ENCODE measurements at regions not wholly inside any gene's neighbourhood (a gene's known extent, or its start where the extent isn't known, plus 50 kb on each side); places are given as distances from the start of the nearest gene placed in this dataset.

GRCh38 chr1:98028800-98029199 is 108.0 kb upstream of the DPYD start:
- no peaks in the 10 kb centered on the region for H3K79me2 ChIP-seq (ENCODE audit: low read depth)
- H3K4me2 ChIP-seq: no peak overlapping the region

GRCh38 chr1:98027103-98027705 is 106.4 kb upstream of the DPYD start:
- H3K4me1 ChIP-seq: no peaks in the 10 kb centered on the region
- no peak overlapping the region for H3K9ac ChIP-seq
- no peaks in the 10 kb centered on the region for H3F3A ChIP-seq (ENCODE audit: low read depth)
- no peaks in the 10 kb centered on the region for H3K9me3 ChIP-seq (ENCODE audit: low read depth)
- H3K4me3 ChIP-seq: no peak overlapping the region
- peaks cover 3% of the 10 kb centered on the region for H3K4me1 Mint-ChIP-seq
- H4K20me1 ChIP-seq (ENCODE audit: low read depth): no peaks in the 10 kb centered on the region
- no peak for DNase-seq (ENCODE audit: low spot score)
- no peaks in the 10 kb centered on the region for H3K27me3 ChIP-seq
- no peak overlapping the region for H2AFZ ChIP-seq (replicated peaks)
- no peaks in the 10 kb centered on the region for H3K9me3 Mint-ChIP-seq
- no peaks in the 10 kb centered on the region for H3K36me3 Mint-ChIP-seq
- no peaks in the 10 kb centered on the region for H3K79me2 ChIP-seq (ENCODE audit: low read depth)
- H3K27ac ChIP-seq: no peak overlapping the region
- no peak for TF ChIP-seq EZH2 (IDR thresholded peaks at IDR 0.05)
- TF ChIP-seq CTCF (IDR thresholded peaks at IDR 0.05): no peak
- no peak for TF ChIP-seq EZH2phosphoT487 (IDR thresholded peaks at IDR 0.05)
- H3K27ac Mint-ChIP-seq: no peak overlapping the region
- H3K36me3 ChIP-seq: no peaks in the 10 kb centered on the region
- H3K27me3 Mint-ChIP-seq (ENCODE audit: insufficient read depth, low read depth): peaks cover 2% of the 10 kb centered on the region
- no peak overlapping the region for H3K4me2 ChIP-seq
- H3K4me3 Mint-ChIP-seq: no peak overlapping the region

More at GRCh38 chr1:98028800-98029199, 108.0 kb upstream of the DPYD start:
- Histone ChIP-seq H4K20me1 (ENCODE audit: low read depth) (no peaks in the 10 kb centered on the region), H3K4me3 (no peak overlapping the region), H3K9ac (no peak overlapping the region), H3K27ac (no peak overlapping the region), H3F3A (ENCODE audit: low read depth) (no peaks in the 10 kb centered on the region), H3K27me3 (no peaks in the 10 kb centered on the region), H3K4me1 (no peaks in the 10 kb centered on the region), H2AFZ (replicated peaks) (no peak overlapping the region), H3K9me3 (ENCODE audit: low read depth) (no peaks in the 10 kb centered on the region), H3K36me3 (no peaks in the 10 kb centered on the region)
- no peak for TF ChIP-seq EZH2 (IDR thresholded peaks at IDR 0.05)
- no peak for TF ChIP-seq EZH2phosphoT487 (IDR thresholded peaks at IDR 0.05)
- no peak for TF ChIP-seq CTCF (IDR thresholded peaks at IDR 0.05)
- Mint-ChIP-seq H3K27me3 (ENCODE audit: insufficient read depth, low read depth) (no peaks in the 10 kb centered on the region), H3K27ac (no peak overlapping the region), H3K4me3 (no peak overlapping the region), H3K36me3 (no peaks in the 10 kb centered on the region), H3K9me3 (no peaks in the 10 kb centered on the region), H3K4me1 (peaks cover 3% of the 10 kb centered on the region)
- DNase-seq (ENCODE audit: low spot score): no peak

GRCh38 chr1:98025858-98026257 is 105.0 kb upstream of the DPYD start:
- no peaks in the 10 kb centered on the region for H3K4me1 ChIP-seq
- no peak overlapping the region for H3K4me2 ChIP-seq
- H3K9me3 Mint-ChIP-seq: no peaks in the 10 kb centered on the region
- H3K9me3 ChIP-seq (ENCODE audit: low read depth): no peaks in the 10 kb centered on the region
- no peaks in the 10 kb centered on the region for H4K20me1 ChIP-seq (ENCODE audit: low read depth)
- H3K79me2 ChIP-seq (ENCODE audit: low read depth): no peaks in the 10 kb centered on the region
- peaks cover 3% of the 10 kb centered on the region for H3K4me1 Mint-ChIP-seq
- no peak overlapping the region for H3K9ac ChIP-seq
- H3K27me3 ChIP-seq: no peaks in the 10 kb centered on the region
- H2AFZ ChIP-seq (replicated peaks): no peak overlapping the region
- TF ChIP-seq EZH2 (IDR thresholded peaks at IDR 0.05) (no peak), EZH2phosphoT487 (IDR thresholded peaks at IDR 0.05) (no peak), CTCF (IDR thresholded peaks at IDR 0.05) (no peak)
- H3K27ac Mint-ChIP-seq: no peak overlapping the region
- H3K4me3 ChIP-seq: no peak overlapping the region
- no peaks in the 10 kb centered on the region for H3K36me3 ChIP-seq
- H3K4me3 Mint-ChIP-seq: no peak overlapping the region
- H3F3A ChIP-seq (ENCODE audit: low read depth): no peaks in the 10 kb centered on the region
- no peak for DNase-seq (ENCODE audit: low spot score)
- peaks cover 2% of the 10 kb centered on the region for H3K27me3 Mint-ChIP-seq (ENCODE audit: insufficient read depth, low read depth)
- H3K27ac ChIP-seq: no peak overlapping the region
- no peaks in the 10 kb centered on the region for H3K36me3 Mint-ChIP-seq

All from neural progenitor cell (in vitro differentiated cells).